ENCODE measurements at regions not wholly inside any gene's neighbourhood (a gene's known extent, or its start where the extent isn't known, plus 50 kb on each side); places are given as distances from the start of the nearest gene placed in this dataset.

DNA sequence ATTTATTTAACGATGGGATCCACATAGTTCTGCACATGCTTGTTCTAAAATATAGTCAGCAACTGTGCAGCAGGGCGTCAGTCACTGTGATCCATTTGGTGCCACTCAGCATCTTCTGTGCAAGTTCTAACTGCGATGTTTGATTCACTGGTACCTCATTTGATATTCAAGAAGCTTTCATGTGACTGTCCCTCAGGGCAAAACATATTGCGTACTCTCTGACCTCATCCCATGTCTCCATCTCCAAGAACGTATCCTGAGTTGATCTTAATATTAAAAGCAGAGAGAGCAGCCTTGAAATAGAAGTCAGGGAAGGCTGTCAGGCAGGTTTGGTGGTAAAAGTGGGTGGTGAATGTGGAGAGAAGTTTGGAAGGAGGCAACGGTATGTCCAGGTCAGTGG, 116.5 kb upstream of the ATP10B start:
- TF ChIP-seq Cebpa-rat (IDR thresholded peaks at IDR 0.05) = no peak
- Histone ChIP-seq H3K27me3 (no peaks in the 10 kb centered on the region), H3K9me3 (peaks cover 5% of the 10 kb centered on the region), H3K9ac (no peak overlapping the region), H4K20me1 (no peaks in the 10 kb centered on the region), H3K4me1 (no peaks in the 10 kb centered on the region), H3K4me3 (no peak overlapping the region), H3K4me2 (no peak overlapping the region), H3K27ac (no peak overlapping the region), H3K36me3 (no peaks in the 10 kb centered on the region)

DNA sequence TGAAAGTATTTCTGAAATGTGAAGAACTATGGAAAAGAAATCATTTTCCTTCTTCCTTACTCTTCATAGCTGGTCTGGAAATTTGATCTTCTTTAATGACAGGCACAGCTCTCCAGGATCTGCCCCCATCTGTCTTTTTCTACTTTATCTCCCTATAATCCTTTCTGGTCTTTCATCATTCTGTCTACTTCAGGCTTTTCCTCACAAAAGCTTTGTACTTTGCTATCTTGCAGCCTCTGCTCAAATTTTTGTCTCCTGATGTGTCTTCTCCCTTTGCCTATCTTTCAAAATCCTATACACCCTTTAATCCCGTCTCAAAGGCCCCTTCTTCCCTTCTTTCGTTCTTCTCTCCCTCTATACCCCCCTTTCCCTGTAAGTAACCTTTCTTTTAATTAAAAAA, 114.9 kb upstream of the ATP10B start:
- H3K4me3 ChIP-seq = no peak overlapping the region
- no peaks in the 10 kb centered on the region for H3K4me1 ChIP-seq
- no peaks in the 10 kb centered on the region for H3K36me3 ChIP-seq
- H3K9me3 ChIP-seq = peaks cover 5% of the 10 kb centered on the region
- H3K27me3 ChIP-seq = no peaks in the 10 kb centered on the region
- no peak for TF ChIP-seq Cebpa-rat (IDR thresholded peaks at IDR 0.05)
- no peak overlapping the region for H3K27ac ChIP-seq
- no peak overlapping the region for H3K4me2 ChIP-seq
- H4K20me1 ChIP-seq = no peaks in the 10 kb centered on the region
- H3K9ac ChIP-seq = no peak overlapping the region

DNA sequence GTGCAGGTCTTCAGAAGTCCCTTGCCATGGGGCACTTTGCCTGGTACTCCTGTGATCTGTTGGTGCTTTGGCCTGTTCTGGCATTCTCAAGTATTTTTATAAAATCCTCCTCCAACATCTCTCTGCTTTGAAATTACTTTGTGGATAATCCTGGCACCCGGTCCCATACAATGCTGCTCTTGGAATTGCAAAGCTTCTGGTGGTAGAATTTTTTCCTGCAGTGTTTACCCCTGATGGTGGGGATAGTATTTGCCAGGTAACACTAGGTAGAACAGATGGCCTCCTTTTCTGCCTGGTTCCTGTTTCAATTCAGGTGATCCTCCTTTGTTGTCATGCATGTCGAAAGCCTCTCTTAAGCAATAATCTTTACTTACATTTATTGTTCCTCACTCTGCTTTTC, 109.8 kb upstream of the ATP10B start:
- no peak for TF ChIP-seq Cebpa-rat (IDR thresholded peaks at IDR 0.05)
- no peaks in the 10 kb centered on the region for H3K27me3 ChIP-seq

GRCh38 chr5:160961038-160961437, 109.0 kb upstream of the ATP10B start:
- H3K27me3 ChIP-seq = no peaks in the 10 kb centered on the region
- no peak for TF ChIP-seq Cebpa-rat (IDR thresholded peaks at IDR 0.05)
- no peak overlapping the region for H3K9ac ChIP-seq
- H3K27ac ChIP-seq = no peak overlapping the region
- no peaks in the 10 kb centered on the region for H4K20me1 ChIP-seq
- H3K36me3 ChIP-seq = no peaks in the 10 kb centered on the region
- no peaks in the 10 kb centered on the region for H3K4me1 ChIP-seq
- H3K9me3 ChIP-seq = peaks cover 5% of the 10 kb centered on the region
- H3K4me2 ChIP-seq = no peak overlapping the region
- no peak overlapping the region for H3K4me3 ChIP-seq

More for the DNA sequence above, 109.8 kb upstream of the ATP10B start:
- Histone ChIP-seq H4K20me1 (no peaks in the 10 kb centered on the region), H3K4me3 (no peak overlapping the region), H3K9ac (no peak overlapping the region), H3K4me1 (no peaks in the 10 kb centered on the region), H3K9me3 (peaks cover 5% of the 10 kb centered on the region), H3K36me3 (no peaks in the 10 kb centered on the region), H3K4me2 (no peak overlapping the region), H3K27ac (no peak overlapping the region)

DNA sequence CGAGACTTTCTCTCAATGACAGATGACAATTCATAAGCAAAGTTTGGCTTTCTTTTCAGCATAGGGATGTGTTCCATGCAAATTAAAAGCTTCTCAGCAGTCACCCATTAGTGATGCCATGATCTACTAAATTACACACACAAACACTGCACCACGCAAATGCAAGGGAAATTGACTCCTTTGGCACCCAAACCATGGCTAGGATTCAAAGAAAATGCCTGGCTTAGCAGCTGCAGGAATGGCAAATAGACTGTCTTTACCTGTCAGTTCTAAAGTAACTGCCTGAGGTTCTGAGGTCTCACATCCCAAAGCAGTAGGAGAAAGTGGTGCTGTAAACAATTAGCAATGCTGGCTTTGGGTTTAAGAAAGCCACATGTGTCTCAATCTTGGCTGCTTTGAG, 108.6 kb upstream of the ATP10B start:
- Histone ChIP-seq H4K20me1 (no peaks in the 10 kb centered on the region), H3K27me3 (no peaks in the 10 kb centered on the region), H3K4me2 (no peak overlapping the region), H3K9me3 (peaks cover 5% of the 10 kb centered on the region), H3K4me1 (no peaks in the 10 kb centered on the region), H3K36me3 (no peaks in the 10 kb centered on the region), H3K9ac (no peak overlapping the region), H3K27ac (no peak overlapping the region), H3K4me3 (no peak overlapping the region)
- no peak for TF ChIP-seq Cebpa-rat (IDR thresholded peaks at IDR 0.05)

DNA sequence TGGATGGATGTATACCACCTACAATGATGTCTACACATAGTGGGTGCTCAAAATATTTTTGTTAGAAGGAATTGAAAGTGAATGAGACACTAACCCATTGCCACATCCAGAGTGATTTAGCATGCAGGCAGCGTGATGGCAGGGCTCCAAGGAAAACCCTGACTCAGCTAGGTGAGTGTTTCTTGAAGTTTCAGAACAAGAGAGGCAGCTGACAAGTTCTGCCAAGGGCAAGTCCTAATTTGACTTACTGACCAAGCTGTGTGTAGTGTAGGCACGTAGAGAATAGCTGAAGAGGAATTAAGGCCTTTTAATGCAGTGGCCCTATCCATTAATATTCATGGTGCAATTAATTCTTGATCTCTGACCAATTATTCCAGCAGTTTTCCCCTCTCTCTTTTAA, 107.8 kb upstream of the ATP10B start:
- Histone ChIP-seq H3K4me2 (no peak overlapping the region), H3K9me3 (no peaks in the 10 kb centered on the region), H3K9ac (no peak overlapping the region), H4K20me1 (no peaks in the 10 kb centered on the region), H3K27ac (no peak overlapping the region), H3K27me3 (no peaks in the 10 kb centered on the region), H3K36me3 (no peaks in the 10 kb centered on the region), H3K4me1 (no peaks in the 10 kb centered on the region), H3K4me3 (no peak overlapping the region)
- TF ChIP-seq Cebpa-rat (IDR thresholded peaks at IDR 0.05) = no peak

GRCh38 chr5:160957312-160957861, 105.4 kb upstream of the ATP10B start:
- no peak overlapping the region for H3K27ac ChIP-seq
- H3K27me3 ChIP-seq = no peaks in the 10 kb centered on the region
- H3K4me1 ChIP-seq = no peaks in the 10 kb centered on the region
- no peaks in the 10 kb centered on the region for H3K9me3 ChIP-seq
- no peaks in the 10 kb centered on the region for H3K36me3 ChIP-seq
- H3K9ac ChIP-seq = no peak overlapping the region
- TF ChIP-seq Cebpa-rat (IDR thresholded peaks at IDR 0.05) = no peak
- no peak overlapping the region for H3K4me3 ChIP-seq
- H3K4me2 ChIP-seq = no peak overlapping the region
- no peaks in the 10 kb centered on the region for H4K20me1 ChIP-seq

- H3K27ac ChIP-seq = no peak overlapping the region
- no peak for TF ChIP-seq Cebpa-rat (IDR thresholded peaks at IDR 0.05)
- no peaks in the 10 kb centered on the region for H4K20me1 ChIP-seq
- H3K9ac ChIP-seq = no peak overlapping the region
- H3K36me3 ChIP-seq = no peaks in the 10 kb centered on the region
- no peaks in the 10 kb centered on the region for H3K4me1 ChIP-seq
- H3K4me3 ChIP-seq = no peak overlapping the region
- no peak overlapping the region for H3K4me2 ChIP-seq
- no peaks in the 10 kb centered on the region for H3K9me3 ChIP-seq
- H3K27me3 ChIP-seq = no peaks in the 10 kb centered on the region
Observed at GRCh38 chr5:160956051-160956450, 104.0 kb upstream of the ATP10B start.

DNA sequence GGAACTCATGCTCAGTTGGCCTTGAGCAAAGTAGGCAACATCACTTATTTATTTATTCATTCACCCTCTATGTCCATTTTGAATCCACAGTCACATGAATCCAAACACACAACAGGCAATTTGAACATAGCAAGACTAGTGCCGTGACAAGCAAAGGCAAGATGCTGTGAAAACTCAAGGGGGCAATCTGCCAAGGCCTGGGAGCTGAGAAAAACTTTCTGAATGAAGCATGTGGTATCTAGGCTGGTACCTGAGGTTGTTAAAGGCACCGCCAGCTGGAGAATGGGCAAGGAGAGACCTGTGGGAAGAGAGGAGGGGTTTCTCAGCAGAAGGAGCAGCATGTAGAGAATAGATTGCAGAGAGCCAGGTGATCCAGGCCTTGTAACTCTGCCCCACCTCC, 98.3 kb upstream of the ATP10B start:
- H3K4me3 ChIP-seq = no peak overlapping the region
- H3K4me1 ChIP-seq = no peaks in the 10 kb centered on the region
- no peak overlapping the region for H3K27ac ChIP-seq
- H3K9me3 ChIP-seq = 0 out of 2 replicates have a peak, but pooled peaks cover 5% of the 10 kb centered on the region
- no peaks in the 10 kb centered on the region for H3K36me3 ChIP-seq
- no peak for TF ChIP-seq Cebpa-rat (IDR thresholded peaks at IDR 0.05)
- H4K20me1 ChIP-seq = no peaks in the 10 kb centered on the region
- H3K4me2 ChIP-seq = no peak overlapping the region
- H3K27me3 ChIP-seq = no peaks in the 10 kb centered on the region
- no peak overlapping the region for H3K9ac ChIP-seq

- Histone ChIP-seq H3K27me3 (no peaks in the 10 kb centered on the region), H3K36me3 (no peaks in the 10 kb centered on the region), H3K27ac (no peak overlapping the region), H4K20me1 (no peaks in the 10 kb centered on the region), H3K4me2 (no peak overlapping the region), H3K9me3 (no peaks in the 10 kb centered on the region), H3K4me3 (no peak overlapping the region), H3K9ac (no peak overlapping the region), H3K4me1 (no peaks in the 10 kb centered on the region)
- no peak for TF ChIP-seq Cebpa-rat (IDR thresholded peaks at IDR 0.05)
Observed at GRCh38 chr5:160940725-160941124, 88.7 kb upstream of the ATP10B start.

- Histone ChIP-seq H3K36me3 (no peaks in the 10 kb centered on the region), H4K20me1 (no peaks in the 10 kb centered on the region), H3K9me3 (no peaks in the 10 kb centered on the region; the same call in 1 of the 2 replicates), H3K27ac (no peak overlapping the region), H3K27me3 (no peaks in the 10 kb centered on the region), H3K4me3 (no peak overlapping the region), H3K4me2 (no peak overlapping the region), H3K4me1 (no peaks in the 10 kb centered on the region), H3K9ac (no peak overlapping the region)
- TF ChIP-seq Cebpa-rat (IDR thresholded peaks at IDR 0.05) = no peak
Observed at GRCh38 chr5:160938532-160938931, 86.5 kb upstream of the ATP10B start.
